ENCODE measurements at regions not wholly inside any gene's neighbourhood (a gene's known extent, or its start where the extent isn't known, plus 50 kb on each side); places are given as distances from the start of the nearest gene placed in this dataset.
A peak's percentile ranks its signal among the peaks of the same experiment; 100 is the strongest.

DNA sequence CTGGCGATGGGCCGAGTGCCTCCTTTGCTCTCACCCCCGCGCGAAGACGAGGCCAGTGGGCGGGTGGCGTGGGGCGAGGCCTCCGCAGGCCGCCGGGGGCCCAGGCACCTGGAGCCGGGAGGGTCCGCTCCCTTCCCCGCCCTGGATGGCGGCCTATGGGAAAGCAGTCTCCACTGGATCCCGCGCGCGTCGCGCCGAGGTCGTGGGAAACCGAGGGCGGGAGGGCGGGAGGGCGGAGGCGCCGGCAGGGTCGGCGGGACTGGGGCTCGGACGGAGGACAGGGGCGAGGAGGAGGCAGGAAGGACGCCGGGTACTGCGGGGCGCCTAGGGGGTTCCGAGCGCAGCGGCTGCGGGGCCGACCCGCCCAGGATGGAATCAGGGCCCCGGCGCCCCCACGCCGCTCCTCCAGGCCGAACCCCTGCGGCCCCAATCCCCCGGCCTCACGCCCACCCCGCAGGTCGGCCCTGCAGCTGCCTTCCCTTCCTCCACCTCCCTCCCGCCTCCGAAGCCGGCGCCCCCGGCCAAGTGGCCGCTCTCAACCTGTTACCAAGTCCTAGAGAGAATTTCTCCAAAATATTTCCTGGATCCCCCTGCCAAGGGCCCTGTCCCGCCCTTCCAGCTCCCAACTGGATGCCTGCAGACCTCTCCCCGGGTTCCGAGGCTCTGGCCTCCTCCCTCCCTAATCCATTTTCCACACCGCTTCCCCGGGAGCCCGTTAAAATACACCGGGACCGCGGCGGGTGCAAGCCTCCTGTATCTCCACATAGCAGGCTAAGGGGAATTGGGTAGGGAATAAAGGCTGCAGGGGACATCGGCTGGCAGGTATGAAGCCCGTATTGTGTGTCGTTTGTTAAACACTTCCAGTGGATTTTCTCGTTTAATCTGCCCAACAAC, 146.3 kb downstream of the ERCC6L2 start:
- H3K27ac ChIP-seq (ENCODE audit: insufficient read depth, low read depth, low read length) = no peak overlapping the region
- no peak overlapping the region for H3K9ac ChIP-seq (replicated peaks; ENCODE audit: extremely low read depth, insufficient read depth, low read length)
- intact Hi-C loops (cut with micrococcal nuclease) (no loop called here), dilution Hi-C loops (cut with MboI; ENCODE audit: extremely low pct_ligation_motif_present, low sequenced_read_pairs) (no loop called here)
- DNase-seq (ENCODE audit: low read depth, low spot score) = no peak
- ChIA-PET CTCF (no interaction called here), POLR2A (no interaction called here)
- H3K79me2 ChIP-seq (ENCODE audit: control insufficient read depth, insufficient read depth, low read length) = no peaks in the 10 kb centered on the region
- H3K4me3 ChIP-seq (replicated peaks in 1 of 3; ENCODE audit: insufficient read depth in 1 of 3, low read depth in 1 of 3, low read length in 3 of 3) = peak overlapping the region; percentile 40 to 48 (median 45)
- no peaks in the 10 kb centered on the region for H3K9me1 ChIP-seq (replicated peaks; ENCODE audit: control insufficient read depth, extremely low read depth, insufficient read depth, low read length)
- no peak for FAIRE-seq
- no peaks in the 10 kb centered on the region for H3K9me3 ChIP-seq (replicated peaks; ENCODE audit: control insufficient read depth, insufficient read depth, low read length)
- no peaks in the 10 kb centered on the region for H3K36me3 ChIP-seq (ENCODE audit: control insufficient read depth in 2 of 2, extremely low read depth in 1 of 2, insufficient read depth in 2 of 2, low read length in 2 of 2)
- H2AFZ ChIP-seq (ENCODE audit: low read depth, low read length) = peak overlapping the region; percentile 74
- no TSS peak for BruUV-seq (replicated peaks)
- peaks cover 33 to 41% of the 10 kb centered on the region in 2 experiments for H3K27me3 ChIP-seq (ENCODE audit: control insufficient read depth in 2 of 2, insufficient read depth in 2 of 2, low read length in 2 of 2)
- no peaks in the 10 kb centered on the region for H4K20me1 ChIP-seq (replicated peaks; ENCODE audit: control insufficient read depth, extremely low read depth, insufficient read depth, low read length)
- H3K4me2 ChIP-seq (ENCODE audit: insufficient read depth, low read length) = peak overlapping the region; percentile 74
- TF ChIP-seq POLR2A (IDR thresholded peaks at IDR 0.05; ENCODE audit: low read depth, low read length) (no peak), EZH2 (IDR thresholded peaks at IDR 0.05; ENCODE audit: borderline replicate concordance, low read depth, low read length, severe bottlenecking) (peak; percentile 81)
- peaks cover 9% of the 10 kb centered on the region for H3K4me1 ChIP-seq (ENCODE audit: control insufficient read depth, extremely low read depth, insufficient read depth, low read length)

DNA sequence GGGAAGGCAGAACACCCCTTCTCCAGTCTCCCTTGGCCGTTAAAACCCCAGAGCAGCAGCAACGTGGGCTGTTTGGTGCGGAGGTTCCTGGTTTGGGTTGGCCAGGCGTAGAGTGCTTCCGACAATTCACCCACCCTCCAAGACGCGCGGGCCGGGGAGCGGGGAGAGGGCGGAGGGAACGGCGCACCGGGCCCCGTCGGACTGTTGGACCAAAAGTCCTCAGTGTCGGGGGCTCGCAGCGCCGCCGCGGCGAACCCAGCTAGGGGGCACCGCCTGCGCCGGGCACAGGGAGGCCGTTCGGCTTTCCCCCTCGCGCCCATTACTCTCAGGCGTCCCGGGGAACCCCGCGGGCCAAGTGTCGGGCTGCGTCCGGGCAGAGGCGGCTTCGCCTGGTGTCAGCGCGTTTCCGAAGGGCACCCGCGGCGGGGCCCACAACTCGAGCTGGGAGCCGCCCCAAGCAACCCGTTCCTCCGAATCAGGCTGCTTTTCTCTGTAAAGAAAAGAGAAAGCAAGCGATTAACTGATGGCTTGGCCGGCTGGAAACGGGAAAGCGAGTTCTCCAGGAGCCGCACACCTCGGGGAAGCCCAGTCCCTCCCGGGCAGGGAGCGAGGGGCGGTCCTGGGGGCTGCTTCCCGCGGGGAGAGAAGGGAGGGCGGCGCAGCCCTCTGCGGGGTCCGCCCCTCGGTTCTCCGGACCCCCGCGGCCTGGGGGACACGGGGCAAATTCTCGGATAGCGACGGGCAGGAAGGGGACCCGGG, 145.5 kb downstream of the ERCC6L2 start:
- H2AFZ ChIP-seq (ENCODE audit: low read depth, low read length) = peak overlapping the region; percentile 74
- peak; percentile 36 for DNase-seq (ENCODE audit: low read depth, low spot score)

More for the DNA sequence above, 145.5 kb downstream of the ERCC6L2 start:
- peak; percentile 28 for FAIRE-seq
- Histone ChIP-seq H3K4me1 (ENCODE audit: control insufficient read depth, extremely low read depth, insufficient read depth, low read length) (peaks cover 9% of the 10 kb centered on the region), H3K27ac (ENCODE audit: insufficient read depth, low read depth, low read length) (no peak overlapping the region), H3K27me3 (ENCODE audit: control insufficient read depth in 2 of 2, insufficient read depth in 2 of 2, low read length in 2 of 2) (peaks cover 33 to 41% of the 10 kb centered on the region in 2 experiments), H3K9me1 (replicated peaks; ENCODE audit: control insufficient read depth, extremely low read depth, insufficient read depth, low read length) (no peaks in the 10 kb centered on the region), H3K9ac (replicated peaks; ENCODE audit: extremely low read depth, insufficient read depth, low read length) (no peak overlapping the region), H3K9me3 (replicated peaks; ENCODE audit: control insufficient read depth, insufficient read depth, low read length) (no peaks in the 10 kb centered on the region), H3K79me2 (ENCODE audit: control insufficient read depth, insufficient read depth, low read length) (no peaks in the 10 kb centered on the region), H3K4me3 (replicated peaks in 1 of 3; ENCODE audit: insufficient read depth in 1 of 3, low read depth in 1 of 3, low read length in 3 of 3) (peak overlapping the region; percentile 40 to 48 (median 45)), H4K20me1 (replicated peaks; ENCODE audit: control insufficient read depth, extremely low read depth, insufficient read depth, low read length) (no peaks in the 10 kb centered on the region), H3K36me3 (ENCODE audit: control insufficient read depth in 2 of 2, extremely low read depth in 1 of 2, insufficient read depth in 2 of 2, low read length in 2 of 2) (no peaks in the 10 kb centered on the region), H3K4me2 (ENCODE audit: insufficient read depth, low read length) (peak overlapping the region; percentile 74)
- intact Hi-C loops (cut with micrococcal nuclease) (no loop called here), dilution Hi-C loops (cut with MboI; ENCODE audit: extremely low pct_ligation_motif_present, low sequenced_read_pairs) (no loop called here)
- CTCF ChIA-PET = interaction anchor here (1.0 kb wide), 1 partner anchor 294 kb away, joined by 3 read pairs; no protein-coding TSS in a partner anchor
- TF ChIP-seq MYC (IDR thresholded peaks at IDR 0.05; ENCODE audit: low read depth, low read length) (no peak), GATA2 (IDR thresholded peaks at IDR 0.05; ENCODE audit: insufficient read depth, insufficient read length, low read depth, low read length) (no peak), EZH2 (IDR thresholded peaks at IDR 0.05; ENCODE audit: borderline replicate concordance, low read depth, low read length, severe bottlenecking) (peak; percentile 17), POLR2A (IDR thresholded peaks at IDR 0.05; ENCODE audit: low read depth, low read length) (no peak)
- no TSS peak for BruUV-seq (replicated peaks)
- POLR2A ChIA-PET = no interaction called here

All from endothelial cell of umbilical vein (primary cell).